HG02870 (cell line): ENCODE measurements at regions not wholly inside any gene's neighbourhood (a gene's known extent, or its start where the extent isn't known, plus 50 kb on each side); places are given as distances from the start of the nearest gene placed in this dataset.
A peak's percentile ranks its signal among the peaks of the same experiment; 100 is the strongest.
"Not testable (repeated sequence)": the region's sequence is repeated elsewhere in the genome, so short reads cannot be mapped to it uniquely, and the experiment has no call there.

ENCODE experiments used
- ATAC-seq: cut with Tn5 transposase; IDR thresholded peaks from one replicate; pipeline ENCODE4 v1.9.1; 2021; ENCODE audit warnings: mild to moderate bottlenecking, moderate library complexity; ENCODE audit not compliant: unreplicated experiment

DNA sequence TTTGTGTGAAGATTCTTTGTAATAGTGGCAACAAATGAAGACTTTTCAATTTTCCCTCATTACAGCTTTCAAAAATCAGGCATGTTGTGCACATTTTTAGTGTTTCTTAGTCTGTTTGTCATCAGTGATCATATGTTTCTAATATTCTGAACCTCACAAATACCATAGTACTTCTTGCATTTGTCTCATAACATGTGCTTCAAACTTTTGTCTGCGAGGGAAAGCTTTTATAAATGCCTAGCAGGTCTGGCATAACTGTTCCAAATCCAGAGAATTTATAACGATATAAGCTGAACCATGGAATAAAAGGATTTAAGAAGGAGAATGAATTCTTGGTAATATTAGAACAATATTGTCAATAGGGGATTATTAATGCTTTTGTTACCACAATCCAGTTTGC, 670.2 kb downstream of the RFPL4B start:
- no peak for ATAC-seq

- ATAC-seq = no peak
Measured at GRCh38 chr6:113018351-113019151, 671.4 kb downstream of the RFPL4B start.

- ATAC-seq = no peak
Measured at GRCh38 chr6:113019176-113019575, 672.0 kb downstream of the RFPL4B start.

DNA sequence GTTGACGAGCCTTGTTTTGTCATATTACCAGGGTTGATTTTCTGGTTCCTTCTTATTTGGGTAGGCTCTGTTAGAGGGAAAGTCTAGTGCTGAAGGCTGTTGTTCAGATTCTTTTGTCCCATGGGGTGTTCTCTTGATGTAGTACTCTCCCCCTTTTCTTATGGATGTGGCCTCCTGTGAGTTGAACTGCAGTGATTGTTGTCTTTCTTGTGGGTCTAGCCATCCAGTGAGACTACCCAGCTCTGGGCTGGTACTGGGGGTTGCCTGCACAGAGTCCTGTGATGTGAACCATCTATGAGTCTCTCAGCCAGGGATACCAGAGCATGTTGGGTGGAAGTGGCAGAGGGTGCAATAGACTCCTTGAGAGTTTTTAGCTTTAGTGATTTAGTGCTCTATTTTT, 680.6 kb downstream of the RFPL4B start:
- ATAC-seq = no peak

- ATAC-seq = not testable (repeated sequence)
Measured at GRCh38 chr6:113029161-113029560, 682.0 kb downstream of the RFPL4B start.

DNA sequence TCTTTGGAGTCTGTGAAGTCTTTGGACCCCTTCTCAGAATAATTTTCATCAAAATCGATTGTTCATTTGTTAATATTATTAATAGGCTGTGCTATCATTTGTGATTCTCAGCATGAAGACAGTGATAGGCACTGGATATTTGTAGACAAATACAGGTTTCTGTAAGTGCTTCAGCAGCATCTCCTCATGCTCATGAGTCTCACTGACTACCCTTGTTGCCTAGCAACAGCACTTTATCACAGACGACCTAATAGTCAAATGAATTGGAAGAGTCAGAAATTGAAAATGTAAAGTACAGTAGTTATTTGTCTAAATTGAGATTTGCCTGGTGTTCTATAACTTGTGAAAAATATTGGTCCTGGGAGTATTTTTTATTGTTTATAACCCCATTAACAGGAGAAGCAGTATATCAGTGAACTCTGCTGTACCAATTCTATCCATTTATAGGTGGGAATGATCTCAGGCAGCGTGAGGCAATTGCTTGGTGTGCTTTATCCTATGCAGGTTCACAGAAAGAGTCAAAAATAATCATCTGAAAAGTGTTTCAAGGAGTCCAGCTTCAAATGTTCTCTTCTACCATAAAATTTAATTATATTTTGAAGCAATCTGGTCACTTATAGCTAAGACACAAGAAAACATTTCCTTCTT, 684.6 kb downstream of the RFPL4B start:
- no peak for ATAC-seq

DNA sequence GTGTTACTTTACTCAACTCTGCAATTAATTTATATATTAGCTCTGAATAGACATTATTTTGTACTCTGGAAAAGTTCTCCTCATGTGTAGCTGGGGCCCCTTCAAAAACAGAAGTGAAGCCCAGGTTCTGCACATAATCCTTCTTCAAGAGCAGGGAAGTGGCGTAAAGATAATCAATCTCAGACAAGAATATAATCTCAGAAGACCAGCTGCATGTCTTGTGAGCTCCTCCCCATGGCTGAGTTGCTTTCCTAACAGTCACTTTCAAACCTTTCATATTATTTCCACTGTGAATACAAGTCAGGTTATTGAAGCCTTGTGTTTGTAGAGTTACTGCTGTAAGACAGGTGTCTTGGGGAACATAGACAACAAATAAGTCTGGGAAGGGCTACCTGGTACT, 691.9 kb downstream of the RFPL4B start:
- ATAC-seq = no peak

- no peak for ATAC-seq
Measured at GRCh38 chr6:113047148-113047547, 700.0 kb downstream of the RFPL4B start.

- no peak for ATAC-seq
Measured at GRCh38 chr6:113047932-113048331, 700.8 kb downstream of the RFPL4B start.

DNA sequence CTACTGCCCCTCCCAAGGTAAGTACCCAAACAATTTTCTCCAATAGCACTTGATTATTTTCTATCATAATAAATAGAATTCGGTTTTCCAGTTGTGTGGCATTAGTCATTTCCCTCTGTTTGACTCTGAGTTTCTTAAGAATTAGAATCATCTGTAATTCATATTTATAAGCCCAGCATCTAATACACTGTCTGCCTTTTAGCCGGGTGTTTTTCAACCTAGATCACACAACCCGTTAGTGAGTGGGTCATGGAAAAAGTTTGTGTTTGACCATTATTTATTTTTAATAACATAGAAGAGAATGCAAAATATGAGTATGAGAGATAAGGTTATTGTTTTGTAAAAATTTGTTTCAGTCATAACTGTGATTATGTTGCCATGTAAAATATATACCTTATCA, 701.6 kb downstream of the RFPL4B start:
- ATAC-seq = no peak

DNA sequence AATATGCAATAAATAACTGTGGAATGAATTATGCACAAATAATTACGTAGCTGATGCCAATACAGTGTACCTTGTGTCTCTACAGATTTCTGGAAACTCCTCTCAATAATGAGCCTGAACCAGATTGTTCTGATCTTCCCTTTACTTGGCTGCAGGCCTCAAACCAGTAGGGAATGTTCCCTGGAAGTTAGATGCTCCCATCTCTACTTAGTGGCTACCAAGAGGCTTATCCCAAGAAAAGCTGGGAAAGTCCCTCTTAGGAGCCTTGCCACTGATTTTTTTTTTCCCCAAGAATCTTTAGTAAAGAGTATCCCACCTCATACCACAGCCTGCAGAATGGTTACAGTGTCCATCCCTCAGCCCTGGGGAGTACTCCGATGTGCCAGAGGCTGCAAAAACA, 702.1 kb downstream of the RFPL4B start:
- no peak for ATAC-seq

- no peak for ATAC-seq
Measured at GRCh38 chr6:113050010-113050858, 703.1 kb downstream of the RFPL4B start.

DNA sequence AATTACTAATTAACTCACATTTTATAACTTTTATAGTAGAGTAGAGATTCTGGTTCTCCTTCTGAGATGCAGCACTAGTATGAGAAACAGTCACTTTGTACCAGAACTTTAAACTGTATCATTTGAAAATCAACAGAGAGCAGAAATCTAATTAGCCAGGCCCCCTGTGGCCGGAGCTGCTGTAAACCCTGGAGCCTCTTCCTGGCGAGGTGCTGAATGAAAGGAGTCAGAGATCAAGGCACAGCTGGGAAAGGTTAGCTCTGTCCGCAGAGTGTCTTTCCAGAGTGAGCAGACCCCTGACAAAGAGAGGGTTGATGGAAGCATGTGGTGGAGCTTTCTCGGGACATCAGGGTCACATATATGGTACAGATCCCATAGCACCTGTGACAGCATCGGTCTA, 703.8 kb downstream of the RFPL4B start:
- no peak for ATAC-seq

GRCh38 chr6:113052506-113052905, 705.4 kb downstream of the RFPL4B start:
- no peak for ATAC-seq

DNA sequence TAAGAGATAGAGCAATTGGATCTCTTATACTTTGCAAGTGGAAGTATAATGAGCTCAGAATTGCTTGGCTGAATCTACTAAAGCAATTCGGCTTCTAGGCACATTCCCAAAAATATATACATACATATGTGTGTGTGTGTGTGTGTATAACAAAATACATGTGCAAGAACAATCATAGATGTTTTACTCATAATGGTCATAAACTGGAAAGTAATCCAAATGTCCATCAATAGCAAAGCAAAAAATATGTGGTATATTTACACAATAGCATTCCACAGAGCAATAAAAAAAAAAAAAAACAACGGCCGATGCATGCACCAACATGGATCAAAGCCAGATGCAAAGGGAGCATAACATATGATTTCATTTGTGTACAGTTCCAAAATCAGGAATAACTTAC, 707.9 kb downstream of the RFPL4B start:
- no peak for ATAC-seq

DNA sequence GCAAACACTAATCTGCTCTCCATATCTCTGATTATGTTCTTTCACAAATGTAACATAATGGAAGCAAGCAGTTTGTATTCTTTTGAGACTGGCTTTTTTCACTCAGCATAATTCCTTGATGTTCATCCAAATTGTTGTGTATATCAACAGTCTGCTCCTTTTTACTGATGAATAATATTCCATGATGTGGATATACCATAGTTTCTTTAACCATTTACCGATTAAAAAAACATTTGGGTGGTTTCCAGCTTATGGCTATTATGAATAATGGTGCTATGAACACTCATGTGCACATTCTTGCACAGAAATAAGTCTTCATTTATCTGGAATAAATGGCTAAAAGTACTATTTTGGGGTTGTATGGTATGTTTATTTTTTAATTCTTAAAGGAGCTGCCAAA, 708.9 kb downstream of the RFPL4B start:
- no peak for ATAC-seq

GRCh38 chr6:113057567-113058053, 710.5 kb downstream of the RFPL4B start:
- no peak for ATAC-seq

DNA sequence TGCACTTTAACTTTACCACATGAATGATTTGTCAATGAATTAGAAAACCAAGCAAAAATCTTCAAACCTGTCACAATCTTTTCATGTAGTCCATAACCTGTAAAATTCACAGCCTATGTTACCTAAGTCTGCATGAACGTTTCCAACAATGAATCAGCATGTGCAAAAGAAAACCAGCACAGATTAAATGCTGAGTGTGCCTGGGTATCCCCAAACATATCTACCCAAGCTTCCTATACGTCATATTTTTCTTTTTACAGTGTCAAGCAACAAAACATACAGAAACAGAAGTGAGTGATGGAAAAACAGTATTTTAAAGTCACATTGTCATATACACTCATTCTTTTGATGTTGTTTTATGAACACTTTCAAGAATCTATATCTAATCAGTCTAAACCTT, 713.5 kb downstream of the RFPL4B start:
- ATAC-seq = no peak

GRCh38 chr6:113065611-113066010, 718.5 kb downstream of the RFPL4B start:
- ATAC-seq = no peak

DNA sequence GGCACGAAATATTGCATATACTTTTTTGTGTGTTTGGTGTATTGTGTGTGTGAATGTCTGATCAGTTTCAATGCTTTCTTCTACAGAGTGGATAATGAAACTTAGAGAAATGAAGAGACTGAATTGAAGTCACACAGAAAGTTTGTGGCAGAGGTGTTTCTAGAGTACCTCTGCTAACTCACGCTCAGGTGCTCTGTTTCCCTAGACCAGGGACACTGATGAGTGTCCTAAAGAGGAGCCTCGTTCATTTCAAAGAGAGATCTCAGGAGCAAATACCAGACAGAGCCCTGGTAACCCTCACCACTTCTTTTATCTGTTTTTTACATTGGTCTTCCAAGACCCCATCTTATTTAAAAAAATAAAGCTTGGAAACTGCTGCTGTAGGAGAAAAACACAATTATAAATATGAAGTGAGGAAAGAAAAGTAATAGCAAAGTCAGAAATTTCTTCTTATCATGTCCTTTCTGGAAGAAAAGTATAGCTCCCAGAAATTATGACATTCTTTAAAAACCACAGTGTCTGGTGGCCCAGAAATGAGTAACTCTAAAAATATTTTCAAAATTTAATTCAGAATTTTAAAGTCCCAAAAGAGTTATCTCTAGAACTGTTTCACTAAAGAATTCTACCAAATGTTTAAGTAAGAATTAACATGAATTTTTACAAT, 720.6 kb downstream of the RFPL4B start:
- ATAC-seq = peak; percentile 61

- ATAC-seq = no peak
Measured at GRCh38 chr6:113068570-113068969, 721.4 kb downstream of the RFPL4B start.
